Stimulated activated CD4-positive, alpha-beta T cell treated with anti-CD3 and anti-CD28 coated beads, Interleukin-15, amount 100 ng/mL, for 24 hours (primary cell): ENCODE measurements at regions not wholly inside any gene's neighbourhood (a gene's known extent, or its start where the extent isn't known, plus 50 kb on each side); places are given as distances from the start of the nearest gene placed in this dataset.

Experiments
- DNase-seq: peaks from one replicate; pipeline ENCODE4 v3.0.0-alpha.2; 2020

GRCh38 chr11:127454856-127455255 lies 454.3 kb upstream of the KIRREL3 start:
- no peak for DNase-seq

- no peak for DNase-seq
Observed at GRCh38 chr11:127452533-127452932, 452.0 kb upstream of the KIRREL3 start.

GRCh38 chr11:127451861-127452260 lies 451.3 kb upstream of the KIRREL3 start:
- no peak for DNase-seq

GRCh38 chr11:127448101-127448500 lies 447.5 kb upstream of the KIRREL3 start:
- no peak for DNase-seq

GRCh38 chr11:127445476-127445875 lies 444.9 kb upstream of the KIRREL3 start:
- DNase-seq, result no peak

- no peak for DNase-seq
Observed at GRCh38 chr11:127443297-127443696, 442.7 kb upstream of the KIRREL3 start.

- no peak for DNase-seq
Observed at GRCh38 chr11:127440616-127441015, 440.0 kb upstream of the KIRREL3 start.

GRCh38 chr11:127425281-127425680 lies 424.7 kb upstream of the KIRREL3 start:
- no peak for DNase-seq

GRCh38 chr11:127424661-127425060 lies 424.1 kb upstream of the KIRREL3 start:
- DNase-seq, result no peak

GRCh38 chr11:127420139-127420538 lies 419.6 kb upstream of the KIRREL3 start:
- DNase-seq, result no peak

GRCh38 chr11:127412722-127413380 lies 412.3 kb upstream of the KIRREL3 start:
- no peak for DNase-seq

- no peak for DNase-seq
Observed at GRCh38 chr11:127412234-127412633, 411.7 kb upstream of the KIRREL3 start.

- DNase-seq, result no peak
Observed at GRCh38 chr11:127411283-127411682, 410.7 kb upstream of the KIRREL3 start.

- DNase-seq, result no peak
Observed at GRCh38 chr11:127395034-127395433, 394.5 kb upstream of the KIRREL3 start.

GRCh38 chr11:127393460-127393997 lies 393.0 kb upstream of the KIRREL3 start:
- DNase-seq, result no peak

- no peak for DNase-seq
Observed at GRCh38 chr11:127392575-127392974, 392.0 kb upstream of the KIRREL3 start.

GRCh38 chr11:127390465-127390864 lies 389.9 kb upstream of the KIRREL3 start:
- DNase-seq, result no peak

GRCh38 chr11:127385071-127385470 lies 384.5 kb upstream of the KIRREL3 start:
- no peak for DNase-seq

GRCh38 chr11:127383026-127383425 lies 382.5 kb upstream of the KIRREL3 start:
- no peak for DNase-seq

GRCh38 chr11:127381247-127381646 lies 380.7 kb upstream of the KIRREL3 start:
- DNase-seq, result no peak

GRCh38 chr11:127379686-127380085 lies 379.1 kb upstream of the KIRREL3 start:
- DNase-seq, result no peak

- no peak for DNase-seq
Observed at GRCh38 chr11:127376301-127376700, 375.7 kb upstream of the KIRREL3 start.

GRCh38 chr11:127369356-127369755 lies 368.8 kb upstream of the KIRREL3 start:
- no peak for DNase-seq

GRCh38 chr11:127362754-127363308 lies 362.3 kb upstream of the KIRREL3 start:
- no peak for DNase-seq

- DNase-seq, result no peak
Observed at GRCh38 chr11:127358160-127358559, 357.6 kb upstream of the KIRREL3 start.
